ENCODE measurements at regions not wholly inside any gene's neighbourhood (a gene's known extent, or its start where the extent isn't known, plus 50 kb on each side); places are given as distances from the start of the nearest gene placed in this dataset.
"Not testable (repeated sequence)": the region's sequence is repeated elsewhere in the genome, so short reads cannot be mapped to it uniquely, and the experiment has no call there.

DNA sequence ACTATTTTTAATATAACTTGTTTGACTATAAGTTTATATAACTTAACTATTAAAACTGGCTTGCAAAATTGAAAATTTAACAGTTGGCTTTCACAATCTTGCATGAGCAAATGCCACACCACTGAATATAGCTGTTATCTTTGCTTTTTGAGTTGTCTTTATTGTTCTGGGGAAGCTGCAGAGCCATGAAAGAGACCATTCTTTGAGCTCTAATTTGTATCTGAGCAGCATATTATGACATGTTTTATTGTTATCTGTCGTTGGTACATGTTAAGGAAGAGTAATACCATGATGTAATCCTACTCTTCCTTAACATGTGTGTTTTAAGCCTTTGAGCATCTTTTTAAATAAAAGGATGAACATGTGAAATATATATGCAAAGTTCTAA lies 97.1 kb upstream of the ANK2 start:
- no peak for DNase-seq

DNA sequence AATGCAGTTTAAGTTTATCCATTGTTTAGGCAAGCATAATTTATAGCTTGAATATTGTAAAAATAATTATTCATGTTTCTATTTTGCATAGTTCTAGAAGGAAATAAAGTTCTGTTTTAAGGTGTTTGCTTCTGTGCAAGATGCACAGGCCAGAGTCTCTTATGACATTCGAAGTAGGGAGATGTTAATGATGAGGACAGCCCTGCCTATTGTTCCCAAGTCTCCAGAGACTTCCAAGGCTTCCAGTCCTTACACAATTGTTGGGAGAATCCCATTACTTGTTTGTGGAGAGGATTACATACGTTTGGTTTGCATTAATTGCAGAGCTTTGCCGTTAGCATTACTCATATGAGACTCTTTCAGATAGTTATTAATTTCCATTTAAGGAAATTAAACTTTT lies 96.2 kb upstream of the ANK2 start:
- no peak for DNase-seq

- DNase-seq, result no peak
Observed at GRCh38 chr4:112954286-112954685, 95.2 kb upstream of the ANK2 start.

GRCh38 chr4:112956484-112956896 lies 93.0 kb upstream of the ANK2 start:
- no peak for DNase-seq

GRCh38 chr4:112957764-112958163 lies 91.7 kb upstream of the ANK2 start:
- not testable (repeated sequence) for DNase-seq

DNA sequence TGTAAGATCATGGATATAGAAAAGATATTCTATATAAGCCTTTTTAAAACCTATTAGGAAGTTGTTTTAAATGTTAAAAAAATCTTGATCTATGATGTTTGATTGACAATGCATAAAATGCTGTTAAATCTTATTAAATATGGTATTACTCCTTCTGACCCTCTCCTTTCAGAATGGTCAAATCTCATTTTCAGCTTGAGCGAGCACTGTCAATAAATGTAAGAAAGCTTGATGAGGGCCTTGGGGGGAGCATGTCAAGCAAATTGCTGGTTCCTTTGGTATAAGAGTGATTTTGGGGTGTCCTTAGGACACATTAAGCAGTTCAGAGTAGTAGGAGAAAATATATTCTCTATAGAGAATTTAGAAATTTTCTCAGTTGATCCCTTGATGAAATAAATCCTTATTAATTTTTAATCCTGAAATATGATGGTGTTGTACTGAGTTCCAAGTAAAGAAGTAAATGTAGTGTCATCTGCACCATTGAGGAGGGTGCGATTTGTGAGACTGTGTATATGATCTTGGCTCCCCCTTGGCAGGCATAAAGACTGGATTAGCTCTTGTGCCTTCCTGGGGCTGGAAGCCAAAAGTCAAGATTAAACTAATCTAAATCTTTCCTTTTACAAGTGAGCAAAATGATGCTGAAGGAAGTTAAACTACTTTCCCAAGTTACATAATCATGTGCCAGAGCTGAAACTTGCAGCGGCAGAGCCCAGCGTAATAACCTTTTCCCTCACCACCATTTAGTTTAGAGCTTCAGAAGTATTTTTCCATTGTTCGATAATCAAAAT lies 82.6 kb upstream of the ANK2 start:
- no peak for DNase-seq

DNA sequence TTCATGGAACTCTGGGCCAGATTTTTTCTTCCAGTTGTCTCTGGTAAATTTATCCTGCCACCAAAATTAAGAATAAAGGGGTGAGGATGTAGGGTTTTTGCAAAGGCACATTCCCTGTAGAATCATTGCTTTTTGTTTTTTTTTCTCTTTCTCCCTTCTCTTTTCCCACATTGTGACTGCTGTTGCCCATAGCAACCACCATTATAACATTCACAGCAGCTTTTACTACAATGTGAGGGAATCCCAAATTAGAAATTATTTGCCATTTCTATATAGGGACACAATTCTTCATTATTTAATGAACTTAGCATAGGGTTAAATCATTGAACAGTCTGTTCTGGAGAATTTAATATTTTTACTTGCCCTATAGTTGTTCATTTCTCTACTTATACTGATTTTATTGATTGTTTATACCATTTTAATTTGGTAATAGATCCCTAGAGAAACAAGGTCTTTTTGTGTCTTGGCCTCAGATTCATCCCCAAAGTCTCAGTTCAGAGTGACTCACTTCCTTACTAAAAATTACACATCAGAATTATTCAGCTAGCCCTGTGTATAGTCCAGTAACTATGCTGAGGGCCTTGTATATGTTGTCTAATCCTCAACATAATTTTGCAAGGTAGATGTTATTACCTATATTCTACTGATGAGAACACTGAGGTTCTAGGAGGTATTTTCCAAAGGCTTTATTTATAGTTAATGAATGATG lies 80.8 kb upstream of the ANK2 start:
- no peak for DNase-seq

DNA sequence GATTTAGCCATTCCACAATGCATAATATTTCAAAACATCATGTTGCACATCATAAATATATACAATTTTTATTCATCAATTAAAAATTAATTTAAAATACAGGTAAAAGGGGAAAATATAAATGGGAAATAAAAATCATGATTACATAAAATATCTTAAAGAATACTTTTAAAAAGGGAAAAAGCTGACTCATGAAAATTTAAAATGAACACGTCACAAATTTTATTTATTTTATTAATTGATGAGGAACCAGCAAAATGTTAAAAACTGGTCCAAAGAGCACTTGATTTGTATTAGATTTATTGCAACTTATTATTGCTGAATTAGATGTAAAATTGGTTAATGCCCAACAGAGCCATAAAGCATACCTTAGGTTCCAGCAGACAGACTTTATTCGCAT lies 78.5 kb upstream of the ANK2 start:
- DNase-seq, result no peak

DNA sequence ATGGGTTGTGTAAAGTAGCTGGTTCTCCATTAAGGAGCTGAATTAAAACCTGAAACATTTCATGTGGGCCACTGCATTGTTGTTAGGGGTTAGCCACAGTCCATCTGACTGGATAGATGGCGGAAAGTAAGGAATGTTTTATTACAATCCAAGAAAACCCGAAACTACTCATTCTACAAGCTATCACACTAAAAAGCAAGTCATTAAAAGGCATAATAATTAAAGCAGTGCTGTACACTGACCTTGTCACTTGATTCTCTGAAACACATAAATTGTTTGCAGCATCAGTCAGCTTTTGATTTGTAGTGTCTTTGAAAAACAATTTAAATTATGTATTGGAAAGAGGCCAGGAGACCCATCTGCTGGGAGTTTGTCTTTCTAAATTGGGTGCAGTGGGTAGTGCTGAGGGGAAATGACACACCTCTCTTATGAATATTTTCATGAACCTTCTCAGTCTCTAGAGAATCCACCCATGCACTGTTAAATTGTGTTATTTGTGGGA lies 75.7 kb upstream of the ANK2 start:
- no peak for DNase-seq

DNA sequence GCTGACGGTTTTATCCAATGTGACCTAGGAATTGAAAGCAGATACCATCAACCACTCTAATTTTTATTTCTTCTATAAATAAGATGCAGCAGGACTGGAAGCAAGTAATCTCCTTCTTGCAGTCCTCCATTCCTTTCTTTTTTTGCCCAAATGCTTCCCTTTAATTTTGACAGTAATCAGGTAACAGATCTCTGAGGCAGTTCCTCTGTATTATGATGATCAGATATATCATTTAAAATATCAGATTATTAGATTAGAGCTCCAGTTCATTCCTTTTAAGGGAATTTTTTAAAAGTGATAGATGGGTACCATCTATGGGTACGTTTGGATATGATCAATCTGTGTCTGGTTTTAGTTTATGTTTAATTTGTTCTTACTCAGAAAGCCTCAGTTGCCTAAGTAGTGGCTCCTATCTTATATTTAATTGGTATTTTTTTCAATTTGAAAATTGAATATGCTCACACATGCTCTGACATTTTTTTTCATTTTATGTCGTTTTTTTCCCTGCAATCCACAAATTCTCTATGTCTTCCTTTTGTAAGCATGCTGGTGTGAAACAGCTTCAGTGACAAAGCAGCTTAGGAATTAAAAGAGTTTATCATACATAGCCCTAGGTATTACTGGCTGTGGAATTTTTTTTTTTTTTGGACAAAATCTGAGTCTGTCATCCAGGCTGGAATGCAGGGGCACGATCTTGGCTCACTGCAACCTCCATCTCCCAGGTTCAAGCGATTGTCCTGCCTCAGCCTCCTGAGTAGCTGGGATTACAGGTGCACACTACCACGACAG lies 73.7 kb upstream of the ANK2 start:
- DNase-seq, result no peak

DNA sequence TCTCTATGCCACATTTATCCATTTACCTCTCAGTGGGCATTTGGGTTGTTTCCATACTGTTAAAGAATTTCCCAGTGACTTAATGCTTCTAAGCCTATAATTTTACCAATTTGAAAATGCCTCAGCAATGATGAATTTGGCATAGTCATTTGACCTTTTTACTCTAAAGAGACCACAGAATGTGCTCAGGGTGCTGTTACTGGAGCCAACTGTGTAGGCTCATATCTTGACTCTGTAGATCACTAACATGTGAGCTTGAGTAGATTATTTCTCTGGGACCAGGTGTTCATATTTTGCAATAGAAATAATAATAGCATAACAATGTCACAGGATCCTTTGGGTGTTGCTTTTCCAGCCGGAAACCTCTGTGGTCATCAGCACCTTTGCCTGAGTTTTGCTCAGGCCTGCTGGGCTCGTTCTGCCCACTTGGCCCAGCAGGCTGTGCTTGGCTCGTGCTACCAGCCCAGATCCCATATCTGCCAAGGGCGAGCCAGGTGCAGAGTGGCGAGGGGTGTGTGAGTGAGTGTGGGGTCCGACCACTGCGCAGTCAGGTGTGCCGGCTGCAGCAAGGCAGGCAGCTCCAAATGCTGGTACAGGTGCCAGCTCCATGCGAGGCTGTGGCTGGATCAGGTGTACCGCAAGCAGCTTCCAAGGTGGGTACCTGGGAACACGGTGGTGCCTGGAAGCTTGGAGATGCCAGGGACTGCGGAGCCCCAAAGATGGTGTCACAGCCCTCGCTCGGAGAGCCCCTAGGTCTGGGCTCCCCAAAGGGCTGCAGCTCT lies 70.6 kb upstream of the ANK2 start:
- DNase-seq, result no peak

DNA sequence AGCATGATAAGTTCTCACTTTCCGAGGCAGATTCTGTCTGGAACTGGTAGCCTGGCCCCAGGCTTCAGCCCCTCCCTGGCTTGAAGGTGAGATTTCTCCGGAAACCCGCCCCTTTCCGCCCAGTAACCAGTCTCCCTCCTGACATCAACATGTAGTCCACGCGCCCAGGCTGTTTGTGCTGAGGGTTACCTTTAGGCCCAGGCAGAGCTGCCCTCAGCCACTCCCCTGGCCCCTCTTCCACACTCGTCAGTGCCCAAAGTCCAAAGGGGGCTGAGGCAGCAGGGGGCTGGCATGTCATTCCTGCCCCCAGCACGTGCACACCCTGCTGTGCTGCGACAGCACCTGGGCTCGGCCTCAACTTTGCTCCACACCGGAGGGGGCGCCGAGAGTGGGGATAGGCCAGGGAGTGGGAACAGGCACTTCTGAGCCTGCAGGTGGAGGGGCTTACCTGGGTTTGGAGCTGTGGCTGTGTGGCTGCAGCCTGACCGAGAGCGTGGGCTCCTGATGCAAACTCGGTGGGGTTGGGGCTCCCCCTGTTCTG lies 69.5 kb upstream of the ANK2 start:
- no peak for DNase-seq

DNA sequence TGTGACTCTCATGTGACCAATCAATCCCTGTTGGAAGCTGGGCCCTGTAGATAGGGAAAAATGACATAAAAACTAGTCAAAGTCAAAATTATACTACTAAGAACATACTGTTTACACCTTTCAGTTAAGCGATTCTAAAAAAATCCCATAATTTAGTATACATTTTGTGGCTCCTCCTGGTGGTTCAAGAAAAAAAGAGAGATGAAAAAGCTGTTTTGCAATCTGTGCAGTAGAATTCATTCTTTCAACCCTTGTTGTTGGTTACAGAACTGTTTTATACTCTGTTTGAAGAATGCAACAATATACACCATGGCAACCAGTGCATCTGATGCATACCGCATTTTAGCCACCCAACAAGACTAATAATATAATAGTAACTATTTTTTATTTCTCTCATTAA lies 66.8 kb upstream of the ANK2 start:
- no peak for DNase-seq

DNA sequence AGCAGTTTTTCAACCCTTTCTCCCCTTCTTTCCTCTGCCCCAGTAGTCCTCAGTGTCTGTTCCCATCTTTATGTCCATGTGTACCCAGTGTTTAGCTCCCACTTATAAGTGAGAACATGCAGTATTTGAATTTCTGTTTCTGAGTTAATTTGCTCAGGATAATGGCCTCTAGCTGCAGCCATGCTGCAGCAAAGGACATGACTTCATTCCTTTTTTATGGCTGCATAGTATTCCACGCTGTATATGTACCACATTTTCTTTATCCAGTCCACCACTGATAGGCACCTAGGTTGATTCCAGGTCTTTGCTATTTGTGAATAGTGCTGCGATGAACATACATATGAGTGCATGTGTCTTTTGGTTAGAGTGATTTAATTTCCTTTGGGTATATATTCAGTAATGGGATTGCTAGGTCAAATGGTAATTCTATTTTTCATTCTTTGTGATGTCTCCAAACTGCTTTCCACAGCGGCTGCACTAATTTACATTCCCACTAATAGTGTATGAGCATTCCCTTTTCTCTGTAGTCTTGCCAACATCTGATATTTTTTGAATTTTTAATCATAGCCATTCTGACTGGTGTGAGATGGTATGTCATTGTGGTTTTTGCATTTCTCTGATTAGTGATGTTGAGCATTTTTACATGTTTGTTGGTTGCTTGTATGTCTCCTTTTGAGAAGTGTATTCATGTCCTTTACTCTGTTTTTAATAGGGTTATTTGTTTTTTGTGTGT lies 54.6 kb upstream of the ANK2 start:
- no peak for DNase-seq
